IPS-18c (cell line): ENCODE measurements at regions not wholly inside any gene's neighbourhood (a gene's known extent, or its start where the extent isn't known, plus 50 kb on each side); places are given as distances from the start of the nearest gene placed in this dataset.
"Not testable (repeated sequence)": the region's sequence is repeated elsewhere in the genome, so short reads cannot be mapped to it uniquely, and the experiment has no call there.

Experiments
- H3K4me3 ChIP-seq: 2 replicates; pipeline ENCODE4 v1.7.0; 2013; ENCODE audit warnings: low read depth, mild to moderate bottlenecking, low read length, moderate library complexity; ENCODE audit not compliant: insufficient read depth
- H3K9me3 ChIP-seq: one replicate; pipeline ENCODE4 v1.6.1; 2013; ENCODE audit warnings: mild to moderate bottlenecking, low read length, moderate library complexity; ENCODE audit not compliant: control insufficient read depth, insufficient read depth

DNA sequence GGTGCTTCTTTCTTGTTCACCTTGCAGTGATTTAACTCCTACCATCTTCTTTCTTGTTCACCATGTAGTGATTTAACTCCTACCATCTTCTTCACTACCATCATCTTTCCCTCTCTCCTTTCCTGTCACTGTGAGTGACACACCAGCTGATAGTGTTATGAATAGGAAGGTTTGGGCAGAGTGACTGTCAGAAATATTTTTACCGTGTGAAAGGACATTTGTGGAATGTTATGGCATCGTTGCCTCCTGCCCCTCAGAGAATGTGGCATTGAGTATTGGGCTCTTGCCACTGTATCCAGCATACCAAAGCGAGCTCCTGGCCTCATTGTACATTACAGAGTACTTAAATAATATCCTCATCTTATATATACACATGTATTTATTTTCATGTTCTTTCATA, 90.8 kb upstream of the AMOT start:
- no peak overlapping the region for H3K4me3 ChIP-seq

DNA sequence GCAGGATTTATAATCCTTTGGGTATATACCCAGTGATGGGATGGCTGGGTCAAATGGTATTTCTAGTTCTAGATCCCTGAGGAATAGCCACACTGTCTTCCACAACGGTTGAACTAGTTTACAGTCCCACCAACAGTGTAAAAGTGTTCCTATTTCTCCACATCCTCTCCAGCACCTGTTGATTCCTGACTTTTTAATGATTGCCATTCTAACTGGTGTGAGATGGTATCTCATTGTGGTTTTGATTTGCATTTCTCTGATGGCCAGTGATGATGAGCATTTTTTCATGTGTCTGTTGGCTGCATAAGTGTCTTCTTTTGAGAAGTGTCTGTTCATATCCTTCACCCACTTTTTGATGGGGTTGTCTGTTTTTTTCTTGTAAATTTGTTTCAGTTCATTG, 82.8 kb upstream of the AMOT start:
- H3K4me3 ChIP-seq, H3K9me3 ChIP-seq: not testable (repeated sequence)

More for the DNA sequence above, 90.8 kb upstream of the AMOT start:
- H3K9me3 ChIP-seq, result no peaks in the 10 kb centered on the region

DNA sequence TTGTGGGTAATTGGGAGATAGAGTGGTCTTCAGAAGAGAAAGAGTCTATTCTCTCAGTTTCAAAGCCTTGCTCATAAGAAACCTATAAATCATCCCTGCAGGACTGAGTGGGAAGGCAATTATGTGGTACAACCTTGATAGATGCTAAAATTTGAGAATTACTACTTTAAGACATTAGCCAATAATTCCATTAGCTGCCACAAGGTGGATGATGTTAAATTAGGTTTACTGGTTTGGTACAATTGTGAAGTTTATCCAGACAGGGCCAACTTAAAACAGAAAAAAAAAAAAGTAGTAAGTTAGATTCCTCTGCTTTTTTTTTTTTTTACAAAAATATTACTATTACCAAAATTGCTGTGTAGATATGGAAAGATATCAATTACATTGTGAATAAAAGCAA, 73.2 kb upstream of the AMOT start:
- Histone ChIP-seq H3K4me3 (no peak overlapping the region), H3K9me3 (no peaks in the 10 kb centered on the region)

DNA sequence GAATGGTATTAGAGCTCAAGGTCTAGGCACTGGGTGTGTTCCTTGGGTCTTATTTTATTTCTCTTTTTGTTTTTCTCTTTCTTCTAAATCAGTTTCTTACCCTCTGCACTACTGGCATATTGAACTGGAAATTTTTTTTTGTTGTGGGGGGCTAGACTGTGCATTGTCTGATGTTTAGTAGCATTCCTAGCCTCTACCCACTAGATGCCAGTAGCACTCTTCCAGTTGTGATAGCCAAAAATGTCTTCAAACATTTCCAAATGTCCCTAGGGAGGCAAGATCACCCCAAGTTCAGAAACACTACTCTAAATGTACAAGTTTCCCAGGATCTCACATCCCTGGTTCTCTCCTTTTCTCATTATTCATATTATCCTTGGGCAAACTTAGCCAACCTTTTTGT, 69.8 kb upstream of the AMOT start:
- Histone ChIP-seq H3K9me3 (no peaks in the 10 kb centered on the region), H3K4me3 (no peak overlapping the region)

DNA sequence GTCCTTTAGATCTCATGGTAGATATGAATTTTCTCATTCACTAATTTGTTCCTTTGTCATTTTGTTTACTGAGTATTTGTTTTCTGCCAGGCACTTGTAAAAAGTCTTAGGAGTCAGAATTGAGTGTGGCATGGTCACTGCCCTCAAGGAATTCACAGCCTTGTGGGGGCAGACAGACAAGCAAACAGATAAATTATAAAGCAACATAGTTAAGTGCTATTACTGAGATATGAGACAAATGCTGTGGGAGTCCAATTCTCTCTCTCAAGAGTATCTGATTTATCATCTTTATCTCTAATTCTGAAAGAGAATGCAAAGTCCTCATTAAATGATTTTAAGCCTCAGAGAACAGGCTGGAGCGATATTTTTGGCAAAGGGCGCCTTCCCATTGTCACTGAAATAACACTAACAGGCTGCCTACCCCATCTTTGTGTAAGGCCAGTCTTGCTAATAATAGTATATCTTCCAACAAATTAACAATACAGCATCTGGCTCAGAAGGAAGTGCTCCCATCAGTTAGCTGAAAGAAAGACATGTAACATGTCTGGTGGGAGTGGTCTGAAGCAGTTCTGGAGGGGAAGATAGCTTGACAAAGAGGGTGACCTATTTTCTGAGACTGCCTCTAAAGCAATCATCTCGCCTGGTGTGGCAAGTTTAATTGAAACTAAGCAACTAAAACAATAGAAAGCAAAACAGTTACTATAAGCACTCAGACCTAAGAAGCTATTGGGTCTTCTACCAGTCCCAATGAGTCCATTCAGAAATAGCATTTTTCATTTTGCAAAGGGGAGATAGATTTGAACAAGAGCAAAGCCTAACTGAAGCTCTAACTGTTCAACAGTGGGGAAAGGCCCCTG, 61.5 kb upstream of the AMOT start:
- Histone ChIP-seq H3K4me3 (no peak overlapping the region), H3K9me3 (no peaks in the 10 kb centered on the region)

DNA sequence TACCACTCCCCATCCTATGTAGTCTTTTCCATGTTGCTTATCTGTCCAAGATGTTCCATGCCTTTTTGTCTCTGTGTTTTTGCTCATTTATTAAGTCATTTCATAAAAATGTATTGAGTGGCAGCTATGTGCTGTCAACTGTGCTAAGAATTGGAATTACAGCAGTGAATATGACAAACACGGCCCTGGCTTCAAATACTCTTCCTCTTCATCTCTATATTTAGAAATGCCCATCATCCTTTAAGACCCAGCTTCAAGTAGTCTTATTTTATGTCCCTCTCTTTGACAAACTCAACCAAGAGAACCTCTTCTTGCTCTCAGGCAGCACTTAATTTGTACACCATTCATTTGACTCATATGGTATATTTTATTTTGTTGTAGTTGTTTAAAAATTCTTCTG, 55.4 kb upstream of the AMOT start:
- H3K9me3 ChIP-seq, result no peaks in the 10 kb centered on the region

More for the DNA sequence above, 55.4 kb upstream of the AMOT start:
- no peak overlapping the region for H3K4me3 ChIP-seq
